Ascending aorta (tissue), 2 donors: ENCODE measurements at regions not wholly inside any gene's neighbourhood (a gene's known extent, or its start where the extent isn't known, plus 50 kb on each side); places are given as distances from the start of the nearest gene placed in this dataset.

Experiments
- DNase-seq, 2 donors: peaks; one replicate each; pipeline ENCODE4 v3.0.0-alpha.2; 2019; ENCODE audit warnings: low spot score in 2 of 2
- H3K27ac ChIP-seq, 2 donors: fragments of 200-600 bp; sonication (generic); one replicate each; pipeline ENCODE4 v1.5.1; 2016 to 2017; ENCODE audit warnings: mild to moderate bottlenecking in 1 of 2
- H3K27me3 ChIP-seq: fragments of 200-600 bp; sonication (generic); one replicate; pipeline ENCODE4 v1.5.1; 2017
- H3K36me3 ChIP-seq, 2 donors: fragments of 200-600 bp; sonication (generic); one replicate each; pipeline ENCODE4 v1.5.1; 2016
- H3K4me1 ChIP-seq, 2 donors: fragments of 200-600 bp; sonication (generic); one replicate each; pipeline ENCODE4 v1.5.1; 2016 to 2017; ENCODE audit warnings: mild to moderate bottlenecking in 1 of 2
- H3K4me3 ChIP-seq, 2 donors: fragments of 200-600 bp; sonication (generic); one replicate each; pipeline ENCODE4 v1.5.1; 2016 to 2017; ENCODE audit warnings: mild to moderate bottlenecking in 1 of 2
- H3K9me3 ChIP-seq, 2 donors: fragments of 200-600 bp; sonication (generic); one replicate each; pipeline ENCODE4 v1.5.1; 2016
- intact Hi-C: fragments of 100-400 bp; cut with DNase I; formaldehyde crosslinking; loops from one replicate; pipeline ENCODE4 v1.15.1; 2023
- TF ChIP-seq, protein P1 (sequence below), 3 experiments: fragments of 200-600 bp in 2 of 3; fragments of 450-650 bp in 1 of 3; sonication (generic) in 2 of 3; IDR thresholded peaks; one replicate each; pipeline ENCODE4 v1.5.1; 2016 to 2019; ENCODE audit warnings: antibody characterized with exemption in 3 of 3, mild to moderate bottlenecking in 1 of 3, moderate library complexity in 1 of 3

DNA sequence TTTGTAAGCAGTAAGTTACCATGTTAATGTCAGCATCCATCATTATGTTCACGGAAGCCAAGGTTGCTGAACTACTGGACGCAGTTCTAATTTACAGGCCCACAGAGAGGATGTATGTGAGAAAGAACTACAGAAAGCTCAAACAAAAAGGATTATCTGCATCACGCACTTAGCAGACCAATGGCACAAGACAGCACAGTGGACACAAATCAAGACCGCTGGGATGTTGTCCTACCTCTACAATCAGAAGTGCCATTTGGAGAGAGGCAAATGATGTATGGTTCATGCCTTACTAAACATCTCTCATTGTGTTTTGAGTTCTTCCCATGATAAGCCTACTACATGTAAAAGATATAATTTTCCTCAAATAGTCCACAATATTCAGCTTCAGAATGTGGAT is 330.7 kb upstream of the CHAC2 start:
- Histone ChIP-seq H3K36me3 (no peaks in the 10 kb centered on the region), H3K27me3 (no peaks in the 10 kb centered on the region), H3K9me3 (no peaks in the 10 kb centered on the region), H3K4me3 (no peak overlapping the region), H3K27ac (no peak overlapping the region), H3K4me1 (no peaks in the 10 kb centered on the region)
- TF ChIP-seq, protein P1, sequence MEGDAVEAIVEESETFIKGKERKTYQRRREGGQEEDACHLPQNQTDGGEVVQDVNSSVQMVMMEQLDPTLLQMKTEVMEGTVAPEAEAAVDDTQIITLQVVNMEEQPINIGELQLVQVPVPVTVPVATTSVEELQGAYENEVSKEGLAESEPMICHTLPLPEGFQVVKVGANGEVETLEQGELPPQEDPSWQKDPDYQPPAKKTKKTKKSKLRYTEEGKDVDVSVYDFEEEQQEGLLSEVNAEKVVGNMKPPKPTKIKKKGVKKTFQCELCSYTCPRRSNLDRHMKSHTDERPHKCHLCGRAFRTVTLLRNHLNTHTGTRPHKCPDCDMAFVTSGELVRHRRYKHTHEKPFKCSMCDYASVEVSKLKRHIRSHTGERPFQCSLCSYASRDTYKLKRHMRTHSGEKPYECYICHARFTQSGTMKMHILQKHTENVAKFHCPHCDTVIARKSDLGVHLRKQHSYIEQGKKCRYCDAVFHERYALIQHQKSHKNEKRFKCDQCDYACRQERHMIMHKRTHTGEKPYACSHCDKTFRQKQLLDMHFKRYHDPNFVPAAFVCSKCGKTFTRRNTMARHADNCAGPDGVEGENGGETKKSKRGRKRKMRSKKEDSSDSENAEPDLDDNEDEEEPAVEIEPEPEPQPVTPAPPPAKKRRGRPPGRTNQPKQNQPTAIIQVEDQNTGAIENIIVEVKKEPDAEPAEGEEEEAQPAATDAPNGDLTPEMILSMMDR (IDR thresholded peaks at IDR 0.05): no peak
- DNase-seq: no peak
- intact Hi-C loops: no loop called here

DNA sequence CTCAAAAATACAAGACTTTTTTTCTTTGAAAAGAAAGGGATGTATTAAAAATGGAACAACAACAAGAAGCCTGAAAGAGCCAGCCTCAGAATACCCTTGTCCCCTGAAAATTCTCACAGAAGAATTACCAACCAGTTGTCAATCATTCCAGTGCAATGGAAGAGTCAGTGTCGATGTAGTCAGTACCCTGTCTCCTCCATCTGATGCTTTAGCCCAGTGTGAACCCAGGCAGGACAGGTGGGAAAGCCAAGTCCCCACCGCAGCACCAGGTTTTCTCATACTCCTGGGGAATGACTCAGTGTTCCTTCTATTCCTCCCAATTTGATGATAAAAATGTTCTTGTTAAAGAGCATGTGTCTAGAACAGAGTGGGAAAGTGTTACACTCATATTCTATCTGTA is 332.0 kb upstream of the CHAC2 start:
- intact Hi-C loops: no loop called here

DNA sequence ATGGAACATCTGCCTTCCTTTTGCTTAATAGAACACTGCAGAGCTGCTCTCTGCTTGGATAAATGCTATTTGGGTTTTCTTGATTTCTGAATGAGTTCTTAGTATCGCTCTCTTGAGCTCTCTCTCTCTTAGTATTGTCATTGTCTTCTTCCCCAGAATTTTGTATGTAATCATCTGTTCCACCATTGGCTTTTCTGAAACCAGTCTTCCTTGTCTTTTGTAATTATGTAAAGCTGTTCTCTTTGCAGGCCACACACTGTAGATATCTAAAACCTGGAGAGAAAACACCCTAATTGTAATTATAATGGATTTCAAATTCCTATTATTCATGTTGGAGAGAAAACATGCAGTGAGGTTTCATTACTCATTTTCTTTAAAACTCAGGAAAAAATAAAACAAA is 333.1 kb upstream of the CHAC2 start:
- intact Hi-C loops: no loop called here

More for the DNA sequence above, 332.0 kb upstream of the CHAC2 start:
- H3K36me3 ChIP-seq: no peaks in the 10 kb centered on the region
- no peaks in the 10 kb centered on the region for H3K27me3 ChIP-seq
- no peaks in the 10 kb centered on the region for H3K4me1 ChIP-seq
- TF ChIP-seq, protein P1 (IDR thresholded peaks at IDR 0.05): no peak
- no peak overlapping the region for H3K27ac ChIP-seq
- H3K4me3 ChIP-seq: no peak overlapping the region
- DNase-seq: no peak
- no peaks in the 10 kb centered on the region for H3K9me3 ChIP-seq

DNA sequence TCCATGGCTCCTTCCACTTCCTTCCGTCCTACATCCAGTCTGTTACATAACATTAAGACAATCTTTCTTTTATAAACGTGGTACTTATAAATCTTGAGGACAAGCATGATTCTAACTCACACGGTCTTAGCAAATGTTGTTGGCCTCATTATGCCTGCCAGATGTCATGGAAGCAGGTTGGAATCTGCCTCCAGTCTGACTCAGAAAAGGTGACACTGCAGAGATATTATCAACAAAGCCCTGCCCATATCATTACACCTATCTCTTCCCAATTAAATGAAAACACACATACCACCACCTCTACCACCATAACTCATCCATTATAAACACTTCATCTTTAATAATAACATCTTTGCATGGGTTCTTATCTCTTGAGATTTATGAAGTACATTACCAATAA is 334.7 kb upstream of the CHAC2 start:
- TF ChIP-seq, protein P1 (IDR thresholded peaks at IDR 0.05): no peak
- no peak for DNase-seq

More for the DNA sequence above, 333.1 kb upstream of the CHAC2 start:
- no peaks in the 10 kb centered on the region for H3K27me3 ChIP-seq
- DNase-seq: no peak
- TF ChIP-seq, protein P1 (IDR thresholded peaks at IDR 0.05): no peak
- no peaks in the 10 kb centered on the region for H3K9me3 ChIP-seq
- no peaks in the 10 kb centered on the region for H3K36me3 ChIP-seq
- H3K4me3 ChIP-seq: no peak overlapping the region
- H3K27ac ChIP-seq: no peak overlapping the region
- H3K4me1 ChIP-seq: no peaks in the 10 kb centered on the region

DNA sequence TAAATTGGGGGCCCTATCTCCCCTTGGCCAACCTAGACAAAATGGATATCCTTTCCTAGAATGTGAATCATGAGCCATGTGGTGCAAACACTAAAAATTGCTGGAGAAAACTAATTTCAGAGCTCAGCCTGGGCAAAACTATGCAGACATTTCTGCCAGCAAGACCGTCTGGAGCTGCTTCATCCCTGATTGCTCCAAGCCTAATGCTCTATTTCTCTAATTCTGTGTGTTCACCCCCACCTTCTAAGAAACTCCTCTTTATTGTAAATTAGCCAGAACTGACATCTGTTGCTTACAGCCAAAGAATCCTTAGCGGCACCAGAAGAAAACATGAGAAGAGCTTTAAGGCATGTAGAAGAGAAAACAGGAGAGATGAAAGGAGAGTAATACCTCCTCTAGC is 337.7 kb upstream of the CHAC2 start:
- Histone ChIP-seq H3K27ac (no peak overlapping the region), H3K9me3 (no peaks in the 10 kb centered on the region), H3K36me3 (no peaks in the 10 kb centered on the region), H3K27me3 (no peaks in the 10 kb centered on the region), H3K4me3 (no peak overlapping the region), H3K4me1 (no peaks in the 10 kb centered on the region)
- TF ChIP-seq, protein P1 (IDR thresholded peaks at IDR 0.05): no peak
- DNase-seq: no peak
- intact Hi-C loops: loop anchor here (10.0 kb wide), 1 partner anchor 305 kb away; no protein-coding TSS in a partner anchor

More for the DNA sequence above, 334.7 kb upstream of the CHAC2 start:
- no peak overlapping the region for H3K27ac ChIP-seq
- H3K27me3 ChIP-seq: no peaks in the 10 kb centered on the region
- intact Hi-C loops: no loop called here
- no peaks in the 10 kb centered on the region for H3K4me1 ChIP-seq
- no peak overlapping the region for H3K4me3 ChIP-seq
- no peaks in the 10 kb centered on the region for H3K36me3 ChIP-seq
- H3K9me3 ChIP-seq: no peaks in the 10 kb centered on the region

DNA sequence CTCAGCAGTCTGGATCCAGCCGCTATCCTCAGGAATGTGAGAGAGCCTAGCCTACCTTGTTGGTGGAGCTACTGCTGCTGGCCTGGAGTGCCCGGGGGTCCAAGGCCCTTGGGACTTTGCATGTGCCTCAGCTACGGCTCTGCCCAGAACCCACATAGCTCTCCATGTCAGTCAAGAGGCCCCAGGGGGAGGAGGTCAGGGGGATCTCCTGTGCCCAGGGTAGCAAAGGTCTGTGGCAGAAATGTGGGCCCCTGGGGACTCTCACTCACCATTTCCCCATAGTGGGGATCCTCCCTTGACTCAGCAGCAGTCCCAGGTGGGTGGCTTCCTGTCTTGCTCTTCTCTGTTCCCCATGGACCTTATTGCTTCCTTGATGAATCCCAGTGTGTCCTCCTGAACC is 342.7 kb upstream of the CHAC2 start:
- Histone ChIP-seq H3K4me3 (no peak overlapping the region), H3K27me3 (no peaks in the 10 kb centered on the region), H3K27ac (no peak overlapping the region), H3K4me1 (no peaks in the 10 kb centered on the region), H3K36me3 (no peaks in the 10 kb centered on the region), H3K9me3 (no peaks in the 10 kb centered on the region)
- TF ChIP-seq, protein P1 (IDR thresholded peaks at IDR 0.05): no peak
- intact Hi-C loops: loop anchor here (10.0 kb wide), 1 partner anchor 310 kb away; no protein-coding TSS in a partner anchor
- no peak for DNase-seq
